ENCODE measurements at regions not wholly inside any gene's neighbourhood (a gene's known extent, or its start where the extent isn't known, plus 50 kb on each side); places are given as distances from the start of the nearest gene placed in this dataset.

DNA sequence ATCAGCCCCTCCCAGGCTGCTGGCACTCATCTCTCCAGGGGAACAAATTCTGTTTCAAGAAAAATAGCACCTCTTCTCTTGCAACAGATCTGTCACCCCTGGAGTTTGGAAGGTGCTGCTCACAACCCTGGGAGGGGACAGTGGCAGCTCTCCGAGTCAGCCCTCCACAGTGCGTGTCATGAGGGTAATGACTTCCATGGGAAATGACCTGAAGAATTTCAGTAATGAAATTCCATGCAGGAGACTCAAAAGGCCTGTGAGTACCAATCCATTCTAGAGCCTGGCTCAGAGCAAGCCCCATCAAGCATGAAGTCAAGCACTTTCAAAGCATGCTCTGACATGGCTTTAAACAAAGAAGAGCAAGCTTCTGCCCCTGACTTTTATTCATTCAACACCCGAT, 276.3 kb upstream of the PARD3B start:
- no peaks in the 10 kb centered on the region for H3K79me2 ChIP-seq (ENCODE audit: insufficient read depth, low read length)
- H3F3A ChIP-seq (ENCODE audit: insufficient read depth, low read length): no peaks in the 10 kb centered on the region
- H3K4me3 ChIP-seq (ENCODE audit: low read depth, low read length, poor library complexity, severe bottlenecking): no peak overlapping the region
- no peak overlapping the region for H3K4me2 ChIP-seq (ENCODE audit: low read length)
- H3K27me3 ChIP-seq (ENCODE audit: insufficient read depth, low read length): no peaks in the 10 kb centered on the region; the same call in 1 of the 2 replicates
- no peak overlapping the region for H3K9ac ChIP-seq (ENCODE audit: low read length)
- H2AFZ ChIP-seq (ENCODE audit: low read length): no peak overlapping the region
- no peak for TF ChIP-seq EZH2 (IDR thresholded peaks at IDR 0.05; ENCODE audit: borderline replicate concordance, low read length)
- TF ChIP-seq, protein P1, sequence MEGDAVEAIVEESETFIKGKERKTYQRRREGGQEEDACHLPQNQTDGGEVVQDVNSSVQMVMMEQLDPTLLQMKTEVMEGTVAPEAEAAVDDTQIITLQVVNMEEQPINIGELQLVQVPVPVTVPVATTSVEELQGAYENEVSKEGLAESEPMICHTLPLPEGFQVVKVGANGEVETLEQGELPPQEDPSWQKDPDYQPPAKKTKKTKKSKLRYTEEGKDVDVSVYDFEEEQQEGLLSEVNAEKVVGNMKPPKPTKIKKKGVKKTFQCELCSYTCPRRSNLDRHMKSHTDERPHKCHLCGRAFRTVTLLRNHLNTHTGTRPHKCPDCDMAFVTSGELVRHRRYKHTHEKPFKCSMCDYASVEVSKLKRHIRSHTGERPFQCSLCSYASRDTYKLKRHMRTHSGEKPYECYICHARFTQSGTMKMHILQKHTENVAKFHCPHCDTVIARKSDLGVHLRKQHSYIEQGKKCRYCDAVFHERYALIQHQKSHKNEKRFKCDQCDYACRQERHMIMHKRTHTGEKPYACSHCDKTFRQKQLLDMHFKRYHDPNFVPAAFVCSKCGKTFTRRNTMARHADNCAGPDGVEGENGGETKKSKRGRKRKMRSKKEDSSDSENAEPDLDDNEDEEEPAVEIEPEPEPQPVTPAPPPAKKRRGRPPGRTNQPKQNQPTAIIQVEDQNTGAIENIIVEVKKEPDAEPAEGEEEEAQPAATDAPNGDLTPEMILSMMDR (IDR thresholded peaks at IDR 0.05; ENCODE audit: low read length): no peak
- H3K4me1 ChIP-seq (ENCODE audit: insufficient read depth, low read length, severe bottlenecking): no peaks in the 10 kb centered on the region
- no peaks in the 10 kb centered on the region for H4K20me1 ChIP-seq (ENCODE audit: insufficient read depth, low read length)
- H3K36me3 ChIP-seq (ENCODE audit: insufficient read depth, low read length): no peaks in the 10 kb centered on the region
- H3K27ac ChIP-seq (ENCODE audit: low read depth, low read length, poor library complexity, severe bottlenecking): no peak overlapping the region
- H3K9me3 ChIP-seq (ENCODE audit: low read length): no peaks in the 10 kb centered on the region
- H3K9me2 ChIP-seq (ENCODE audit: low read depth, low read length): no peaks in the 10 kb centered on the region

DNA sequence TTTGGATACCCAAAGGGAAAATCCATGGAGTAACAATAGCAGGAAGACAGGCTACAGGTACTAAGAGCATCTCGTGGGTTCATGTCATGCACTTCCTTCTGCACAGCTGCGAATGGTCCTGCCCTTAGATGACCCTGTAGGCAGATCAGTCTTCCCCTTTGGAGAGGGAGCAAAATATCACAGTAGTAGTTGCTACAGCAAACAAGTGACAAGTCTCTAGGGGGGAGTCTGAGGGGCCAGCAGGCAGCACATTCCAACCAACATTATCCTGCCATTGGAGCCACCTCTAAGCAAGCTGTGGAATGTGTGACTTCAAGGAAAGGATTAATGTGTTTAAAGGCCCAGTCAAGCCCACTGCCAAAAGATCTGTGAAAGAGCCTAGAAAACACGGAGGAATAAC, 273.2 kb upstream of the PARD3B start:
- H3K9me2 ChIP-seq (ENCODE audit: low read depth, low read length): no peaks in the 10 kb centered on the region
- no peaks in the 10 kb centered on the region for H3K9me3 ChIP-seq (ENCODE audit: low read length)
- no peaks in the 10 kb centered on the region for H3K36me3 ChIP-seq (ENCODE audit: insufficient read depth, low read length)
- no peak overlapping the region for H3K27ac ChIP-seq (ENCODE audit: low read depth, low read length, poor library complexity, severe bottlenecking)
- H3K27me3 ChIP-seq (ENCODE audit: insufficient read depth, low read length): no peaks in the 10 kb centered on the region
- no peak overlapping the region for H3K9ac ChIP-seq (ENCODE audit: low read length)
- H3K4me2 ChIP-seq (ENCODE audit: low read length): no peak overlapping the region
- no peak overlapping the region for H3K4me3 ChIP-seq (ENCODE audit: low read depth, low read length, poor library complexity, severe bottlenecking)
- no peaks in the 10 kb centered on the region for H4K20me1 ChIP-seq (ENCODE audit: insufficient read depth, low read length)
- no peaks in the 10 kb centered on the region for H3F3A ChIP-seq (ENCODE audit: insufficient read depth, low read length)
- TF ChIP-seq, protein P1 (IDR thresholded peaks at IDR 0.05; ENCODE audit: low read length): no peak
- no peak for TF ChIP-seq EZH2 (IDR thresholded peaks at IDR 0.05; ENCODE audit: borderline replicate concordance, low read length)
- no peaks in the 10 kb centered on the region for H3K4me1 ChIP-seq (ENCODE audit: insufficient read depth, low read length, severe bottlenecking)
- H2AFZ ChIP-seq (ENCODE audit: low read length): no peak overlapping the region
- no peaks in the 10 kb centered on the region for H3K79me2 ChIP-seq (ENCODE audit: insufficient read depth, low read length)

DNA sequence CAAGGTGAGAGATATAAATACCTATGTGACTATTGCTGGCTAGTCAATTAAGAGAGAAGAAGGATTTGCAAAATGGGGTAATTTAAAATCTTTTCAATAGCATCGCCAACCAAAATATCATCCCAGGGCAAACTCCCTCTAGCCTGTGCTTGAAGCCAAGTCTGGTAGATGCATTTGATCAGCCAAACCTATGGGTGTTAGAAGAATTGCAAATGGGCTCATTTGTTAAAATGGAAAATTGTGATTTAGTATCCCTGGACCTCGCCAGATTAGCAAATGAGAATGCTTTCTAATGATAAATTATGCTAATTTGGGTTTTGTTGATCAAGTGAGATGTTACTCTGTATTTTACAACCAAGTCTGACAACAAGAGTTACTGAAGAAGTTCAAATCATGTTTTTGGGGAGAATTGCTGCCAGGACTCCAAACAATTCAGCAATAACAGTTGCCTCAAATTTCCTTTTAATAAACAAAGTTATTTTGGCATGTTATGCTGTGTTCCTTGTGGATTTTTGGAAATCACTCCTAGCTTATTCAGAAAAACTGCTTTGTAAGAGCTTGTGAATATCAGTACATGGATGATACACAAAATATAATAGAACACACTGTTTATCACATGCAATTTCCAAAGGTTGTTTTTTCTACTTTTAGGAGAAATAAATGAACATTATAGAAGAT, 272.5 kb upstream of the PARD3B start:
- Histone ChIP-seq H3K27me3 (ENCODE audit: insufficient read depth, low read length) (no peaks in the 10 kb centered on the region), H3K27ac (ENCODE audit: low read depth, low read length, poor library complexity, severe bottlenecking) (no peak overlapping the region), H3K79me2 (ENCODE audit: insufficient read depth, low read length) (no peaks in the 10 kb centered on the region), H3K9me3 (ENCODE audit: low read length) (no peaks in the 10 kb centered on the region), H3K4me1 (ENCODE audit: insufficient read depth, low read length, severe bottlenecking) (no peaks in the 10 kb centered on the region), H4K20me1 (ENCODE audit: insufficient read depth, low read length) (no peaks in the 10 kb centered on the region), H3K9ac (ENCODE audit: low read length) (no peak overlapping the region), H3K36me3 (ENCODE audit: insufficient read depth, low read length) (no peaks in the 10 kb centered on the region), H2AFZ (ENCODE audit: low read length) (no peak overlapping the region), H3F3A (ENCODE audit: insufficient read depth, low read length) (no peaks in the 10 kb centered on the region), H3K4me2 (ENCODE audit: low read length) (no peak overlapping the region), H3K9me2 (ENCODE audit: low read depth, low read length) (no peaks in the 10 kb centered on the region), H3K4me3 (ENCODE audit: low read depth, low read length, poor library complexity, severe bottlenecking) (no peak overlapping the region)
- TF ChIP-seq, protein P1 (IDR thresholded peaks at IDR 0.05; ENCODE audit: low read length): no peak
- no peak for TF ChIP-seq EZH2 (IDR thresholded peaks at IDR 0.05; ENCODE audit: borderline replicate concordance, low read length)
